Fibroblast of skin of scalp (primary cell): ENCODE measurements at regions not wholly inside any gene's neighbourhood (a gene's known extent, or its start where the extent isn't known, plus 50 kb on each side); places are given as distances from the start of the nearest gene placed in this dataset.
"Not testable (repeated sequence)": the region's sequence is repeated elsewhere in the genome, so short reads cannot be mapped to it uniquely, and the experiment has no call there.

Experiments
- DNase-seq: peaks from one replicate; pipeline ENCODE4 v3.0.0-alpha.2; 2013

DNA sequence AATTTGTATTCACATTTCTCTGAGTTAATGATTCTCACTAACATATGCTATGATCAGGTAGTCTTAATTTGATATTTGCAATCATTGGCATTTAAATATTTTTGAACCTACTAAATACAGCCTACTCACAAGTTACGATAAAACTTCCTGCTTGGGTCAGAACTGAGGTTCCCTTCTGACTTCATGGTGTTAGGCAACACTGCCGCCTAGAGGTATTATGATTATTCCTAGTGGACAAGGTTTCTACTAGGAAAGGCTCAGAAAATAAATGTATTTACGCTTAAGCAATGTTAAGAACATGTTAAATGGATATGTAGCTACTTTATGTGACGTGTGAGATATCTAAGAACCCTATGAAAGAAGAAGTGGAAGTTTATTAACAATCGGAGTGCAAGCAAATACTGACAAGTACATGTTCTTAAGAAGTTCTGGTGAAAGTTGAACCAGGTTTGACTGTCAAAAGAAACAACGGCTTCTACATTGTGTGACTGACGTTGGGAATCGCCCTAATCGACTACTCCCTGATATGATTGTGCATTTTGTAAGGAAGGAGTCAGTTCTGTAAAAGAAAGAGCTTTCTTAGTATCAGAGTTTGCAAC, 1395.8 kb downstream of the SLITRK5 start:
- DNase-seq: peak; percentile 23

DNA sequence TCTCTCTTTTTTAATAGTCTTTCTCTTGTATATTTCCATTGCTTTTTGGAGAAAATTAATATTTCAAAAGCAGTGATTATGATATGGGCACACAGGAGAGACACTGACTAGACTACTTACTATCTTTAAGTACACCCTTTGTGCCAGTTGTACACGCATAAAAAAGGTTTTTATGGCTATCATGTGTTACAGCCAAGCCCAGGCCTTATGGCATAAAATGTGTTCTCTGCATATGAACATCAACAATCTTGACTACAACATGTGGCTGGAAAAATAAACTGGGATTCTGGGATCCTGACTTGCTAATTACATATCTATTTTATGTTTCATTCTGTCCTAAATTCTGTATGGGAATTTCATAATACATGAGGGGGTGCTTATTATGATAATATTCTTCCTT, 1401.8 kb downstream of the SLITRK5 start:
- DNase-seq: no peak

DNA sequence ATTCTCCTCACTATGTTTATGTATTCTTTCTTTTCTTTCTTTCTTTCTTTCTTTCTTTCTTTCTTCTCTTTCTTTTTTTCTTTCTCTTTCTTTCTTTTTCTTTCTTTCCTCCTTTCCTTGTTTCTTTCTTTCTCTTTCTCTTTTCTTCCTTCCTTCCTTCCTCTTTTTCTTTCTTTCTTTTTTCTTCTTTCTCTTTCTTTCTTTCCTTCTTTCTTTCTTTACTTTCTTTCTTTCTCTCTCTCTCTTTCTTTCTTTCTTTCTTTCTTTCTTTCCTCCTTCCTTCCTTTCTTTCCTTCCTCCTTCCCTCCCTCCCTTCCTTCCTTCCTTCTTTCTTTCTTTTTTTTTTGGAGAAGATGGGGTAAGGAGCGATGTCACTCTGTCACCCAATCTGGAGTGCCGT, 1405.5 kb downstream of the SLITRK5 start:
- no peak for DNase-seq

DNA sequence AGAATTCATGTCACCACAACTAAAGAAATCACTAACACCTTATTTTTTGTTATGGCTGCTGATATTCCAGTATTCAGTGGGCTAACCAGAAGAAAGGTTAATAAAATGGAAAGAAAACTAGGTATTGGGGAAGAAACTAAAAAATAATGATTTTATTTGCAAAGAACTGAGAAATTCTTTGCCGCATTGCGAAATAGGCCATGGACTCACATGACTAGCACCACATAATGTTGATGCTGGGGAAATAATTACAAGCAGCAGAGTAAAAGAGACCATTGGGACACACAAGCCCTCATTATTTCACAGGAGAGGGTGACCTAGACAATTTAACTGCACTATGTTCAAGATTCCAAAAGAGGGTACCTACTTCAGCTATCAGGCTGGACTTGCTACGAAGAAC, 1411.5 kb downstream of the SLITRK5 start:
- no peak for DNase-seq

DNA sequence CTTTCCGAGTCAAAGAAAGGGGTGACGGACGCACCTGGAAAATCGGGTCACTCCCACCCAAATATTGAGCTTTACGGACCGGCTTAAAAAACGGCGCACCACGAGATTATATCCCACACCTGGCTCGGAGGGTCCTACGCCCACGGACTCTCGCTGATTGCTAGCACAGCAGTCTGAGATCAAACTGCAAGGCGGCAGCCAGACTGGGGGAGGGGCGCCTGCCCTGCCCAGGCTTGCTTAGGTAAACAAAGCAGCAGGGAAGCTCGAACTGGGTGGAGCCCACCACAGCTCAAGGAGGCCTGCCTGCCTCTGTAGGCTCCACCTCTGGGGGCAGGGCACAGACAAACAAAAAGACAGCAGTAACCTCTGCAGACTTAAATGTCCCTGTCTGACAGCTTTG, 1416.9 kb downstream of the SLITRK5 start:
- DNase-seq: not testable (repeated sequence)

DNA sequence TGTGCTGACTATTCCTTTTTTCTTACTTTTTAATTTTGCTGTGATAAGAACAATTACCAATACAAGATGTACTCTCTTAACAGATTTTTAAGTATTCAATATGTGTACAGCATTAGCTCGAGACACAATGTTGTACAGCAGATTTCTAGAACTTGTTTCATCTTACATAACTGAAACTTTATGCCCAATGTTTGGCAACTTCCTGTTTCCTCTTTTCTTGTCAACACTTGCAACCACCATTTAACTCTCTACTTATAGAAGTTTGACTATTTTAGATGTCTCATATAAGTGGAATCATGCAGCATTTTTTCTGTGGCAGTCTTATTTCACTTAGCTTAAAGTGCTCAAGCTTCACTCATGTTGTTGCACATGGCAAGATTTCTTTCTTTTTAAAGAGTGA, 1426.8 kb downstream of the SLITRK5 start:
- no peak for DNase-seq

DNA sequence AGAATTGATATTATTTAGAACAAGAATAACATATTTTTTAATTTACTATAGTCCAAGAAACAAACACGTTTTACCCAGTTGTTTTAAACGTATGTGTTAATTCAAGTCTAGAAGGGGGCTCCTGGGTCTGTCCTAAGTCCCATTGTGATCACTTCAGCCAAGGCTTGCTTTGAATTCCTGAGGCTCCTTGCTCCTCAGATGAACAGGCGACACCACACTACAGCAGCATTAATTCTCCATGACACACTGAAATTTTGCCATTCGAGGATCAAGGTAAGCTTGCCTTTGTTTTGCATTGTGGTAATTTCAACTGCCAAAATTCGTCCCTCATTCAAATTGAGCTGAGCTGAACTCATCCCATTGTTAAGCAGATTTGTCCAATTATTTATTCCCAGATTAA, 1442.6 kb downstream of the SLITRK5 start:
- DNase-seq: no peak

DNA sequence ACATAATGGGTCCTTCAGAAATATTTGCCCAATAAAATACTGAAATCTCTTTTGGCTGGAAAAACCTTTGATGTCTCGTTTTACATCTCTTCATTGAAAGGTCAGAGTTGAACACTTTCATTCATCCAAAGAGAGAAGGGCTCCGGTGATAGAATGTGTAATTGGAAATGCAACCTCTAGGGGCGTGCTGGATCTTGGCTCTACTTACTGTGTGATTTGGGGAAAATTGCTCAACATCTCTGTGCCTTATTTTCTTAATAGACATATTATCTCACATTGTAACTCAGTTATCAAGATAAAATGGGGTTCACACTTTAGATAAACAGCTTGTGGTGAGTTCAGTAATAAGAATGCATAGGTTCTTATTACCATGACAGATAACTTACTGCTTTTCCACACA, 1444.1 kb downstream of the SLITRK5 start:
- no peak for DNase-seq

DNA sequence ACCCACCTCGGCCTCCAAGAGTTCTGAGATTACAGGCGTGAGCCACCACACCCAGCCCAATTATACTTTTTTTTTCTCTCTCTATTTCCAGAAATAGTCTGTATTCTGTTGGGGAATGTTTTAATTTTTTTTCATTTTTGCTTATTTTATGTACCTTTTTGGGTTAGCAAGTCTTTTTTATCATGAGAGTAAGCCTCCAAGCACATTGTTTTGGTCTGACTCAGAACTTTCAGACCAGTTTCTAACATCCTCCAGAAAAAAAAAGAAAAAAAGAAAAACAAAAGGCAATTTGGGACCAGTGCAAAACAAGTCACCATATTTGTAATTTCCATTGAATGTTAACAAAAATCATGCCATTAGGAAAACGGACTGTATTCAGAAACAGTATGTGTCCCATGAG, 1465.5 kb downstream of the SLITRK5 start:
- DNase-seq: no peak

DNA sequence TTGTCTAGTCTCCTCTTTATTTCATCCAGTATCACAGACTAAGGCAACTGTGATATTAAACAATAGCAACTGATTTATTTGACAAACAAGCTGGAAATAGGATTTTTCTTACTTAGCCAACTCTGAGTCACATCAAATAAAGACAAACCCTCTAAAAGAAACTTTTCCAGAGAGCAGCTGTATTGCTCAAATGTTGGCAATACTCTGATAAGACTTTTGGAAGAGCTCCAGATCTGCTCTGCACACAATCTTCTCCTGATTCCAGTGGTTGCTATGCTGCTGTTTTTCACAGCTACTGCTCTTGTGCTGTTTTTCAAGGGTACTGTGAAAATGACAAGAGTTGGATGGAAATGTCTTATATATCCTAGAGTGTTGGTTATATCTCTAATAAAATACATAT, 1479.2 kb downstream of the SLITRK5 start:
- DNase-seq: no peak

DNA sequence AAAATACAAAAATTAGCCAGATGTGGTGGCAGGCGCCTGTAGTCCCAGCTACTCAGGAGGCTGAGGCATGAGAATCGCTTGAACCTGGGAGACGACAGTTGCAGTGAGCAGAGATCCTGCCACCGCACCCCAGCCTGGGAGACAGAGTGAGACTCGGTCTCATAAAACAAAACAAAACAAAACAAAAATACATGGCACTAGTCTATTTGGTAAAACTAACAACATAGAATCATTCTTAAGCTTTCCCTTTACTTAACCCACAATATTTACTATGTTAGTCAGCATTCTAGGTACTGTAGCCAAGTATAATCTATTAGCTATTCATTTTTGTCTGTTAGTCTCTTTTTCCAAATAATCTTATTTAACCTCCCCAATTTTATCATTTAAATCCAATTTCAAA, 1482.8 kb downstream of the SLITRK5 start:
- no peak for DNase-seq

DNA sequence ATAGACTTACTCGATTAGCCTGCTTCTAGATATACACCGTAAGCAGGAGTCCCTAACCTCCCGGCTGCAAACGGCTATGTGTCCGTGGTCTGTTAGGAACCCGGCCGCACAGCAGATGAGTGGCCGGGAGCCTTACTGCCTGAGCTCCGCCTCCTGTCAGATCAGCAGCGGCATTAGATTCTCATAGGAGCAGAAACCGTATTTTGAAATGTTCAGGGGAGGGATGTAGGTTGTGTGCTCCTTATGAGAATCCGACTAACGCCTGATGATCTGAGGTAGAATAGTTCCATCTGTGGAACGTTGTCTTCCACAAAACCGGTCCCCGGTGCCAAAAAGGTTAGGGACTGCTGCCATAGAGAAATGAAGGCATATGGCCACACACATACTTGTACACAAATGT, 1491.9 kb downstream of the SLITRK5 start:
- no peak for DNase-seq

DNA sequence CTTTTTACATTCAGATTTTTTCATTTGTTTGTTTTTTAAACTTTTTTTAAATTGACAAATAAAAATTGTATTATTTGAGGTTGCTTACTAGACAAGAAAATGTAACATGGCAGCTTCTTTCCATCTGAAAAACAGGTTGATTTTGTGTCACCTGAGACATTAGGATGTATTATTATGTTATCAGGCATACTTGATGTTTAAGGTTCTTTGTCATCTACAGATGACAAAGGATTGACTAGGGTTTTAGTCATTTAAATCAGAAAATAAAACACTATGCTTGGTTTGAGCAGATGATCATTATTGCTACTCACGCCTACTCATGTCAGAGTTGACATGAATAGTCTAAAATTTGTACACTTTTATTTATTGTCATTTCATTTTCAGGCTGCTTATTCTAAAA, 1494.5 kb downstream of the SLITRK5 start:
- no peak for DNase-seq

DNA sequence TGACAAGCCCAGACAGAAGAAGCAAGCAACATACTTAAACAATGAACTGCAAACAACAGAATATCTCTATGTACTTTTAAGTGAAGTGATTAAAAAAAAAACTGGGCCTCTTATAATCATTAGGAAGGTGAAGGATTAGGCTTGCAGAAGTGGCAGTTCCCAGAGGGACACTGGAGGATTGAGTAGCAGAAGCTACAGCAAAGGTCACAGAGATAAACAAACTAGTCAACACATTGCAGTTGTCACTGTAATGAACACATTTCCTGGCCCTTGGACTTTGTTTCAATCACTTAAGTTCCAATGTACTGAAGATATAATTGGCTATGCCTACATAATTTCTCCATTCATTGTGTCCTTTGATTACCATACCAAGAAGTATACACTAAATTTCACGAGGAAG, 1498.8 kb downstream of the SLITRK5 start:
- DNase-seq: no peak

DNA sequence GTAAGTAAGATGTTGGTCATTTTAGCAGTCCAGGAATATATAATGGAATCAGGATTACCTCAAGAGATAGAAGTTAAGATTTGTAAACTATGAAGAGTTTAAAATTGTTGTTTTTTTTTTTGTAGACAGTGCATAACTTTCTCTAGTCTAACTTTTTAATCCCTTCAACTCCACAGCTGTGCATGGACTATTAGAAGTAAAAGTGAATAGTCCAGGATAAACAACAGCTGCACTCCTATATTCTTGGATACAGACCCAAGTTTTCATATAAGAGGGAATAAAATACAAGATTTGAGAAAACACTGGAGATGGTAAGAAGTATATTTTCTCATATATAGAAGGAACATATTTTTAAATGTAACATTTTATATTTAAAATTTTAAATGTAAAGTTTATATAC, 1509.9 kb downstream of the SLITRK5 start:
- no peak for DNase-seq

DNA sequence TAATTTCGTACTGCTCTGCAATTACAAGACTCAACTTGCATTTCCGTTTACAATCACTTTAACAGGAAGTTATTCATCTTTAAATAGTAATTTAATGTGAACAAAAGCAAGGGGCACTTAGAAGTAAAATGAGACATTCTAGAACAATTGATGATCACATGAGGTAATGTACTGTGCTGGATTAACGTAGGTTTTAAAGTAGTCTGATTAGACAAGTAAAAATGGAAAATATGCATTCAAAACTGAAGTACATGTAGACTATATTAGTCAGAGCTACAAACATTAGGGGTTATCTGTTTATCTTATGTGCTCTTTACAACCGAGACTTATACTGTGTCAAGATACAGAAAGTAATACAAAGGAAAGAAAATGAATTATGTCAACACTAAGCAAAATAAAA, 1528.0 kb downstream of the SLITRK5 start:
- no peak for DNase-seq

DNA sequence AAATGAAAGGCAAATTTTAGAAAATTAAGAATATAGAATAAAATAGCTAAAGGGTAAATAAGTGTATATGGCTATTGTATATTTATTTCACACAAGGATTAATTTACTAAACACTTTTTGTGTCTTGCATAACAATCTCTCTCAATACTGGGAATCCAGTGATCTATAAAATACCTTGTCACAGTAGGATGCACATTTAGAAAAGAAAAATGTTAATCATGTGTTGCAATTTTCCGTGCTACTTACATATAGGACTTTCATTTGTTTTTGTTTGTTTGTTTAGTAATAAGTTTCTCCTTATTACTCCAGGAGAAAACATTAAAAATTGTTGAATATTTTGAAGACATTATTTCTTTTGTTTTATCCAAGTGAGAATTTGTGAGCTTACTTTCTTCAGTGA, 1533.3 kb downstream of the SLITRK5 start:
- no peak for DNase-seq

DNA sequence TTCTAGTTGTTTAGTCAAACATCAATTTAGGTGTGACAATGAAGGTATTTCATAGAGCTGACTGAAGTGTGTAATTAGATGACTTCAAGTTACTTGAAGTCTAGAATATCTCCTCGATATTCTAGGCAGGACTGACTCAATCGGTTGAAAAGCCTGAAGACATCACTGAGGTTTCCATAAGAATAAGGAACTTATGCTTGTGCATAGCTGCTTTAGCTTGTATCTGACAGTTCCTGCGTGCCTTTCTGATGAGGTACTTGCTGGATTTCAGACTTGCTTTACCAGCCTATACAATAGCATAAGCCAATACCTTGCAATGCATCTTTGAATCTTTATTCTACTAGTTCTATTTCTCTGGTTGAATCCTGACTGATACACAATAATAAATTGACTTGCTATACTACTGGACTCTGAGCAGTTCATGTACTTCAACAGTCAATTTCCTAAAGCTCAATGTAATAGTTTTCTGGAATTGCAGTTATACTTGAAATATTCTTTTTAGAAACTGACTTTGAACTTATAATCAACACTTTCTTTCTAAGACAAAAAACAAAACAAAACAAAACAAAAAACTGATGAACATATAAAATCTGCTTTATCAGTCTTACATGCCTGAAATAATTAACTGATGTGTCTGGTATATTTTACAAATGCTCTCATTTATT, 1534.8 kb downstream of the SLITRK5 start:
- DNase-seq: no peak

DNA sequence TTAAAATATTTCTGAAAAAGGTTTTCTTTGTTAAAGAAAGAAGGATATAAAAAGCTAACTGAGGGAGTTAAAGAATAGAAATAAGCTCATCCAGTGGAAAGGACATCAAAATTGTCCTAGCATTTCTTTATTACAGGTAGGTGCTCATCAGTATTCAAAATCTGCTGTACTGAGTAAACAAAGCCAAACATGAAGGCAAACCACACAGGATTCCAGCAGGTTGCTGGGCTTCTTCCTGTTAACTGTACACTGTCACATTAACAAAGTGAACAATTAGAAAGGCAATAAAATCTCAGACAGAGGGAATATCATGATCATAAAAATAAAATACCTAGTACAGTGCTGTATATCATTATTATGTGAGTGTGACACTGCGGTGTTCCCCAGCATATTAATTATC, 1541.0 kb downstream of the SLITRK5 start:
- DNase-seq: no peak

DNA sequence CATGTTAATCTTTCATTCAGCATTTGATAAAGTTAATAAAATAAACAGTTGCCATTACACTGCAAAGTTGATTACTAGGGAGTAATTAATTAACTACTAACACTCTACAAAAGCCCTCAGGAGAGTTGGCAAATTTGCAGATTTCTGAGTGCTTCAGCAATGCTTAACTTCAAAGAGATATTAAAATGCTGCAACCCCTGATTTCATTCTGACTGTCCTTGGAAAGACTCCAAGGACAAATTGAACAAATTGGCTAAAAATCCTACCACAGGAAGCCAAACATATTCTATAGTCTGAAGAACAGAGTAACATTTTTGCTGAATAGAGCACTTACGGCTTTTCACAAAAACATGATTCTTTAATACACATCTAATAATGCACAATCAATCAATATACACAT, 1543.0 kb downstream of the SLITRK5 start:
- no peak for DNase-seq

DNA sequence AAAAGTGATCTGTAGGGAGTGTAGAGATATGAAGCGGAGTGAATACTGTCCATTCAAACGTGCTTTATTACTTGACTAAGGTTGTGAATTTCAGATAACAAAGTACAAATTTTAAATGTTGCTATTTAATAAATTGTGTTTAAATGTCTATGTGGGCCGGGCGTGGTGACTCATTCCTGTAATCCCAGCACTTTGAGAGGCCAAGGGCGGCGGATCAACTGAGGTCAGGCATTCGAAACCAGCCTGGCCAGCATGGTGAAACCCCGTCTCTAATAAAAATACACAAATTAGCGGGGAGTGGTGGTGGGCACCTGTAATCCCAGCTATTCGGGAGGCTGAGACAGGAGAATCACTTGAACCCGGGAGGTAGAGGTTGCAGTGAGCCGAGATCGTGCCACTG, 1544.1 kb downstream of the SLITRK5 start:
- not testable (repeated sequence) for DNase-seq

DNA sequence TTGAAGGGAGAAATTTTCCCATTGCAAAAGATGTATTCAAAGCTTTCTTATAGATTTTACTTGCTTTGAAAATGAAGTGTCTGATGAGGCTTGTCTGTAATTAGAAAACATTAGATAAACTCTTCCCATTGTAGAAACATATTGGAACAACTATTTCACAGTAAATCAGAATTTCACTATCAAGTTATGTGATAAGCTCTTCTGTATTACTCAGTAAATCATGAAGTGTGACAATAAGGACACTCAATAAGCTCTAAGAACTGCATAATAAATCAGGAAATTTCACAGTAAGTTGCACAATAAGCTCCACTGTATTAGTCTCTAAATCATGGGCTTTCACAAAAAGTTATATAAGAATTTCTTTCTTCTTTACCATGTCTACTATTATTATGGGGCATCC, 1546.6 kb downstream of the SLITRK5 start:
- no peak for DNase-seq

DNA sequence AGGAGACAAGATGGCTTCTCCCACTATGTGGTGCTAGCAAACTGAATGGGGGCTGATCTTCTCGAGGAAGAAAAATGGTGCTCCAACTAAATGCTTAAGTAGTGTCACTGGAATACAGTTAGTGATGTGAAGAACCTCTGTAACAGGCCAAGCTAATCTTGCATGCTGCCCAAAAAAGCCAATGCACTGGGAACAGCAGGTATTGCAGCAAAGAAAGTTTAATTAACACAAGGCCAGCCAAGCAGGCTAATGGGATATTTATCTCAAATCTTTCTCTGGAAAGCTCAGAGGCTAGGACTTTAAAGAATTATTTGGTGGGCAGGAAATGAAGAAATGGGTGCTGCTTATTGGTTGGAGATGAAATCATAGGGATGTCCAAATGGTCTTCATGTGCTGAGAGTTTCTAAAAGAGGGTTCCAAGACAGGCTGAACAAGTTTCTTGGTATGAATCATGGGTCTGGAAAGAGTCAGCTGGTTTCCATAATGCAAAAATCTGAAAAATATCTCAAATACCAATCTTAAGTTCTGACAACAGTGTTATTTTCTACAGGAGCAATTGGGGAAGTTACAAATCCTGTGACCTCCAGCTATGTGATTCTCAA, 1550.5 kb downstream of the SLITRK5 start:
- DNase-seq: no peak

DNA sequence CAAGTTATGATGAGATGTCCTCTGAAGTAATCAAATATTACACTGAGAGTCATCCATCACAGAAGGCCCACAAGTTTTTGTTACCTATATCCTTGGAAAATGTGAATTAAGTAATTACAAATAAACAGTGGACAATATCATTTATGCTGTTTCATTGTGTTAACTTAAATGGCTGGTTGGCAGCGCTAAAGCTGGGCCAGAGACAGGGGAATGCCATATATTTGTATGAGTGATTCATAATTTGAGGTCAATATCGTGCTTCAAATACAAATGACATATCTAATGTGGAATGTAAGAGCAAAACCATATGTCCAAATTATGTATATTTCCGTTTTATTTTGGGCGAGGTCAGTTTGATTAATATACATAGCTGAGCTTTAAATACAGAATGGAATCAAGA, 1556.2 kb downstream of the SLITRK5 start:
- DNase-seq: peak; percentile 9

DNA sequence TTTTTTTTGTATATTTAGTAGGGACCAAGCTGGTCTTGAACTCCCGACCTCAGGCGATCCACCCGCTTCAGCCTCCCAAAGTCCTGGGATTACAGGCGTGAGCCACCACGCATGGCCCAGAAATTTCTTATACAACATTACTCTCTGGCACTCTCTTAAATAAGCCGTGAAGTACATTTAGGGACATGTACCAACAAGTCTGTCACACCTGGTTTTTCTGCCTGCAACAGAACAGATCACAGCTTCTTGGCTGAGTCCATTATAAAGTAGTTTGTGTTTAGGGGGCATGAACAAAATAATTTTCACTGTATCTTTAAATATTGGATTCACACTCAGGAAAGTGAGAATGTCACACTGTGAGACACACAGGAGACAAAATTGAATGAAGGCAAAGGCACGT, 1567.3 kb downstream of the SLITRK5 start:
- DNase-seq: no peak
